ENCODE measurements at regions not wholly inside any gene's neighbourhood (a gene's known extent, or its start where the extent isn't known, plus 50 kb on each side); places are given as distances from the start of the nearest gene placed in this dataset.

DNA sequence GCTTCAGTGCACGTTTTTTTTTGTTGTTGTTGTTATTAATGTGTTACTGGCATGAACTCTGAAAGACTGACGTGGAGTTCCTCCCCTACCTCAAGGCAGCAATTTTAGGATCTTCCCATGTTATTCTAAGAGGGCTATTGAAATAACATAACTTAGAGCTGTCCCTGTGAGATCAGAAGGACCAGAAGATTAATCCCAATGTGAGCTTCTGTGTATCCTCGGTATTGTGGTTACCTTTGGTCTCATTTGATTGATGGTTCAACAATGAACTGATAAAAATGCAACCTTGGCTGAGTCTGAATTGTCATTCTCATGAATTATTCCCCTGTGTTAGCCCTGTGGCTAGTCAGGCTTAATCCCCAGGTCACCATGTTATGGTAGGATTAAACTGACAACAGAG is 394.1 kb downstream of the TRIB2 start:
- DNase-seq: no peak

DNA sequence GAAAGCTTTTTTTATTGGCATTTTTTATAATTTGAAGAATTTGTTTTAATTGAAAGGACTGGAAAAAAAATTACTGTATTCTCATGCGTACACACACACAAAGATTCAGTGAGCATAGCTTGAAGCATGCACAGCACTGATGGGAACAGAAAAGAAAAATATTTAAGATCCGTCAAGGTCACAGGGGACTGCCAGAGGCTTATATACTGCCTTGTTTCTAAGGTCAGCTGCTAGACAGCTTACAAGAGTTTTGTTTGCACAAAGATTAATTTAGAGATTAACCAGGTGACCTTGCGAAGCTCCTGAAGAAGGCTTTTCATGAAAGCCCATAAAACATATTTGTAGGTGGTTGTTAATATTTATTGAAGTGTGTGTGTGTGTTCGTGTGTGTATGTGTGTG is 396.3 kb downstream of the TRIB2 start:
- DNase-seq: no peak

DNA sequence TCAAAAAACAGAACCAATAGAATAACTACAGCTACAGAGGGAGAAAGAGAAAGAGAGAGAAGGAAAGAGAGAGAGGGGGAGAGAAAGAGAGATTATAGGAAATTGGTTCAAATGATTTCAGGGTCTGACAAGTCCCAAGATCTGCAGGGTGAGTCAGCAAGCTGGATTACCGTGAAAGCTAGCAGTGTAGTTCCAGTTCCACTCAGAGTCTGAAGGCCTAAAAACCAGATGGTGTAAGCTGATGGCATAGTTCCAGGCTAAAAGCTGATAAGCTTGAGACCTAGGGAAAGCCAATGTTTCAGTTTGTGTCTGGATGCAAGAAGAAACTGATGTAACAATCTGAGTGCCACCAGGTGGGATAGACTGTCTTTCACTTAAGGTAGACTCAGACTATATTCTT is 397.7 kb downstream of the TRIB2 start:
- no peak for DNase-seq

DNA sequence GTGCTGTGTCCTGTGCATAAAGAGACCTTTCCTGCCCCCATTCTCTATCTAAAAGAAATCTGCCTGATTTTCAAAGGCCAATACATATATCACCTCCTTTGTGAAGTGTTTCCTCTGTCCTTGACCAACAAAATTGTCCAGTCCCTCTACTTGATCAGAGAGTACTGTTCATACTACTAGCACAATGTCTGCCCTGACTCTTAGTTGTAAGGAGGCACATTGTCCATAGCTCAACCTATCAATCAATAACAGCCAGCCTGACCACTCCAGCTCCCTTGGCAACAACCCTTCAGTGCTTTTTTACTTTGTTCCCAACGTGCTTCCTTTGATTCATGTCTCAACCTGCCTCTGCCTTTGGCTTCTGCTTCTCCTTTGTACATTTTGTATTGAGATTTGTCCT is 398.9 kb downstream of the TRIB2 start:
- no peak for DNase-seq

DNA sequence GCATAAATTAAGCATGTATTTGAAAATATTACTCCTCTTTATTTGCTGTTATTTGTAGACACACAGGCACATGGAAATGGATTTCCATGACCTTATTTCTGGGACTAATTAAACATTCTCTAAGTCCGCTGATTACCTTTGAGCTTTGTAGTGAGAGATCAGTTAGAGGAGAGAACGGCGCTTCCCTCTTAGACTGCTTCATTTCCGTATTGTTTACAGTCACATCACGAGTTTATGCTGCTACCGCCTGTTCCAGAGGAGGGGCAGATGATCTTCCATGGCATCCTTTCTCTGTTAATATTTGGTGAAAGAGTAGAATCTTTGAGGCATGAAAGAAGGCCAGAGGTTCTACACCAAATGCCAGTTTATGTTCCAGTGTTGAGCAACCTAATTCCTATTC is 404.4 kb downstream of the TRIB2 start:
- DNase-seq: no peak

DNA sequence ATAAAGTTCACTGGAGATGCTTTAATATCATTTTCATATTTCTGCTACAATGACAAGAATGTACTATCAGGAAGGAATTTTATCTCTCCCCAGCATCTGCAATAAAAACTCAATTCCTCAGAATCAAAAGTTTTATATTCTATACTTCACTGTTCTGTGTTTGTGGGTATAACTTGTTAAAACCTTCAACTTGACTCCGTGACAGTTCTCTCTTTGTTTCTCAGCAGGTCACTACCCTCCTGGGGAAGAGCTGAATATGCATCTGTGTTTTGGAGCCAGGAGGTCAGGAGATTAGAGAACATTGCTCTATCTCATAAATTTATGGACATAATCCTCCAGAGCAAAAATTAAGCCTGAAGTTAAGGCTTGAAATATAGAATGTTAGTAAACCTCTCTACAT is 411.4 kb downstream of the TRIB2 start:
- no peak for DNase-seq

DNA sequence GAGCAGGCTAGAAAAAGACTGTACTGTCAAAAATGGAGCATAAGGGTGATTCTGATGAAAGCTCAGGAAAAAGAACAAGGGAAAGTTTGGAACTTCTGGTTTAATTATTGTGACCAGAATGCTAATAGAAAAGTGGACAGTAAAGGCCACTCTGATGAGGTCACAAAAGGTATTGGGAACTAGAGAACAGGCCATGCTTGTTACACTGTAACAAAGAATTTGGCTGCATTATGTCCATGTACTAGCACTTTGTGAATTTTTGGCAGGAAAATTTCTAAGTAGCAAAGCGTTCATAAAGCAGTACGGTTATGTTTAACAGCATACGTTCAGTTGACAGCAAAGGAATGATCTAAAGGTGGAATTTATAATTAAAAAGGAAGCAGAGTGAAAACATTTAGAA is 418.6 kb downstream of the TRIB2 start:
- DNase-seq: no peak

DNA sequence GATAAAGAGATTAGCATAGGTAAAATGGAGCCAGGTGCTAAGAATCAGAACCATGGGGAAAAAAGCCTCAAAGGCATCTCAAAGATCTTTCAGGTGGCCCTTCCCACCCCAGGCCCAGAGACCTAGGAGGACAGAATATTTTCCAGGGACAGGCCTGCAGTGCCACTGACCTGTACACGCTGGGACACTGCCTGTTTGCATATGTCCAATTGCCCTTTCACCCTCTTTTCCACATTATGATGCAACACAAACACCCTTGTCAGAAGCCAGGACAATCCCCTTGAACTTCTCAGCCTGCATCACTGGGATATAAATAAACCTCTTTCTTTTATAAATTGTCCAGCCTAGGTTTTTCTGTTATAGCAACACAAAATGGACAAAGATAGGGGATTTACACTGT is 419.1 kb downstream of the TRIB2 start:
- DNase-seq: no peak

DNA sequence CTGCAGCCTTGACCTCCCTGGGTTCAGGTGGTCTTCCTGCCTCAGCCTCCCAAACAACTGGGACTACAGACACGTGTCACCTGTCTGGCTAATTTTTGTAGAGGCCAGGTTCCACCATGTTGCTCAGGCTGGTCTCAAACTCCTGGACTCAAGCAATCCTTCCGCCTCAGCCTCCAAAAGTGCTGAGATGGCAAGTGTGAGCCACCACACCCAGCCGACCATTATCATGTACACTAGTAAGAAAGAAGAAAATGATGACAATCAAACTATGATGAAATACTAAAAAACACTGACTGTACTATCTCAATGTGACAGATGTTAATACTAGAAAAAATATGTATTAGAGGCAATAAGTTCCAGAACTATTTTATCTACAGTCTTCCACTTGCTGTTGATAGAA is 420.9 kb downstream of the TRIB2 start:
- DNase-seq: no peak

DNA sequence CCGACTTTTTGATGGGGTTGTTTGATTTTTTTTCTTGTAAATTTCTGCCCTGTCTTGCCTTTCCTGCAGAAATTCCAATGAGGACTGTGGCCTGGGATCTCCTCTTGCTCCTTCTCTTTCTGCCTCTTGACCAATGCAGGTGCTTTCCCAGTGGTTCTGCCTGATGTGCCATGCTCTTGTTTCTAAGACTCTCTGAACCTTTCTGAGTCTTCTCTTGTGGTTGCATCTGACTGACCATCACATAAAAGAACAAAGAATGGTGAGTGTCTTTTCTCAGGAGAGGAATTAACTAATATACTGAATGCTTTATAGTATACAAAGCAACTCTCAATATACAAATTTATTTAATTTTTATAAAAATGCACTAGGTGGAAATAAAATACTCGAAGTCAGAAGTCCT is 424.6 kb downstream of the TRIB2 start:
- DNase-seq: no peak

DNA sequence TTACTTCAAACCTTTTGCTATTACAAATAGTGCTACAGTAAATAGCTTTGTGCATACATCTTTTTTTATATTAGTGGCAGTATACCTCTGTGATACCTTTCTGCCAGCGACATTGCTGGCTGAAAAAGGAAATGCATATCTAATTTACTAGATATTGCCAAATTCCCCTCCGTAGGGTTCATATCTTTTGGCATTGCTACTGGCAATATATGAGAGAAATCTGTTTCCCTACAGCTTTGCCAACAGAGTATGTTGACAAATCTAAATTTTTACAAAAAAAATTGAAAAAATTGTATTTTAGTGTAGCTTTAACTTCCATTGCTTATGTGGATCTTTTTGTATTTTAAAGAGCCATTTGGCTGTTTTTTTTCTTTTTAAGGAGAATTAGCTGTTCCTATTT is 426.7 kb downstream of the TRIB2 start:
- no peak for DNase-seq

DNA sequence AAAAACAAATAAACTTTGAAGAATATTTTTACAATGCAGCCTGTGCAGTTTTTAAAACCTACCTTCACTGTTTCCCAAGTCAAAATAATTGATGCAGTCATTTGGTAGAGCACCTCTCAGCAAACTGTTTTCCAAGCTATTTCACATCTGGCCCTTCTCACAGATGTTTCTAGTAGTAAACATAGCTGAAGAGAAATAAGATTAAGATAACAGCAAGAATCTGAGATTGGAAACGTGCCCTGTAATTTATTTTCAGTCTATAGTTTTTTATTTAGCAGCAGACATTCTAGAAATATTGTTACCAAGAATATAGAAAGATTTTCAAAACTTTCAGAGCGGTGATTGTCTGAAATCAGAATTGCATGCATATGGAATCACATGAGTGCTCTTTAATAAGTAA is 440.2 kb downstream of the TRIB2 start:
- no peak for DNase-seq

DNA sequence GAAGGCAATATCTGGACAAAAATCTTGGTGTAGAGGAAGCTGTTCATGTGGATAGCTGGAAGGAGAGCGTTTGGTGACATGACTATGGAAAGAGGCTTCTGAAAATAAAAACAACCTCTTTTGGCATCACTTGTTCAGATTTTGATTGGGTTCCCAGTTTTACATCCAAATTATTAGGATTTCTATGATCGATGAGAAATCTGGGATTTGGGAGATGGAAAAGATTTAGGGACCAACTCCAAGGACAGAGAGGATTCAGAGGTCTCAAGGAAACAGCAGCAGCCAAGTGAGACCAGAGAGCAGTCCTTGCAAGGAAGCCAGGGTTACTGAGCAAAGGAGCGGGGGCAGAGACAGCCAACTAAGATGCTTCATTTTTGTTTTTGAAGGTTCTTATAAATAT is 441.7 kb downstream of the TRIB2 start:
- no peak for DNase-seq

DNA sequence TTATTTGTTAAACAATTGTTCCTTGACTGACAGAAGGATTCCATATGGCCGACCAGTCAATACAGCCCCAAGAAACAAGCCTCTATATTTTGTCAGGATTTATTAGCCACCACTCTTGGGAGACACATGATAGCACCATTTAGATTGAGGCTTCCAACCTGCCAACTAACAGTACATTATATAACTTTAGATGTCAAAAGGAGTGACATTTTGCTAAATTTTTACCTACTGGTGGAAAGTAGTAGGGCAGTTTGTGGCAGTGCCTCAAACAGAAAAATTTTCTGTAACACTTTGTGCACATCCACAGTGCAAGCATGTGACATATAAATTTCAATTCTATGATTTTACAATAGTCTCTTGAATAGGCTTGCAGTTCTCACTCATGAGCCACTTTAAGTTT is 464.0 kb downstream of the TRIB2 start:
- no peak for DNase-seq

DNA sequence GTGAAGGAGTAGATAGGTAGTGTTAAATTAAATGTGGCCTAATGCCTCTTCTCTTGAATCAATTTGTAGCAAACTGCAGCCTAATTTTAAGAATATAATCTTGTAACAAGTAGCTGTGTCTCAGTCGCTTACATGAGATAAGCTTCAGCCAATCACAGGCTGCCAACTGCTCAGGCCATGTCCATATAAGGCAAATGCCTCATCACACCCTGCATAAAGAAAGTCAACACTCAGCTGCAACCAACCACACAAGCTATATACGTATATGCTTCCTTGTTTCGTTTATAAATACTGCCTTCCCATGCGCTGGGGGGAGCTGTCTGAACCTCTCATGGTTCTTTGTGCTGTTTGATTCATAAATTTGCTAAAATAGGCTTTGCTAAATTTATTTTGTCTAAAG is 476.3 kb downstream of the TRIB2 start:
- DNase-seq: no peak

DNA sequence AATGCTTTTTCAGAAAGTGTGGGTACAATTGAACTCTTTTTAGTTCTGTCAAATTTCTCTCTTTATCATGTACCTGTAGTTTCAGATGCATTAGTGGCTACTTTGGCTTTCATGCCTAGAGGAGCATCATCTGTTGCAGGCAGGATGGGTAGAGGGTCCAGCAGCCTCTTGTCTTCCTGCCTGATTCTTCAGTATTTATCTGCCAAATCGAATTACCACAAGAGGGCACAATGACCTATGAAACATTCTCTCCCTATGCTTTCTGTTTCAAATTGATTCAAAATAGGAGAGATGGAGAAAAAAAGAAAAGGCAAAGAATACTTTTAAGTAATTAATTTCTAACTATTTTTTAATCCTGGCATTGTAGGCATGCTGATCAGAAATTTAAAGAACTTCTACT is 477.2 kb downstream of the TRIB2 start:
- no peak for DNase-seq

DNA sequence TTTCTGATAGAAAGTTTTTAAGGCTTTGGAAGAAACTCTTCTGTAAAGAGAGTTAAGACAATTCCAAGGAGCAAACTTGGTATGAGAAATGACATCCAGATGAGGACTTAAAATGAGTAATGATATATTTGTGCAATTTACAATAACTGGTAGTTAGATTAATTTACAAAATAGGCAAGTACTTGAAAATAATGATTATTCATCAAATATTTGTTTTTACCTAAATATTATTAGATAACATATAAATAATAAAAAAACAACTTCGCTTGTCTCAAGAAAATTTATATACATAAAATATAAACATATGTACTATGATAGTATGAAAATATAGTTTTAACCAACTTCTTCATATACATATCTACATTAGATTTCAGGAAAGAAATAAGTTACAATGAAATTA is 478.5 kb downstream of the TRIB2 start:
- DNase-seq: no peak

DNA sequence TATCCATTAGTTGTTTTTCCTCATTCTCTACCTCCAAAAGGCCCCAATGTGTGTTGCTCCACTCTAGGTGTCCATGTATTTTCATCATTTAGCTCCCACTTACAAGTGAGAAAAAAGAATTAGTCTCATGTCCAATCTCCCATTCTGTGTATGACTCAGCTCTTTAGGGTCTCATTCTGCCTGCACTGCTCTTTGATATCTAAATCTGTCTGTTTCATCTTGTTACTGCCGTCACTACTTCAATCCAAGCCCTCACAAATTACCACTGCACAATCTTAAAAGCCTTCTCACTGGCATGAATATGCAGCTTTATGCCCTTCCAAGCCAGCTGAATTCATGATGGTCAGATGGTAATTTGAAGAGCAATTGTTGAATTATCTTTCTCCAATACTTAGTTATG is 480.5 kb downstream of the TRIB2 start:
- no peak for DNase-seq

DNA sequence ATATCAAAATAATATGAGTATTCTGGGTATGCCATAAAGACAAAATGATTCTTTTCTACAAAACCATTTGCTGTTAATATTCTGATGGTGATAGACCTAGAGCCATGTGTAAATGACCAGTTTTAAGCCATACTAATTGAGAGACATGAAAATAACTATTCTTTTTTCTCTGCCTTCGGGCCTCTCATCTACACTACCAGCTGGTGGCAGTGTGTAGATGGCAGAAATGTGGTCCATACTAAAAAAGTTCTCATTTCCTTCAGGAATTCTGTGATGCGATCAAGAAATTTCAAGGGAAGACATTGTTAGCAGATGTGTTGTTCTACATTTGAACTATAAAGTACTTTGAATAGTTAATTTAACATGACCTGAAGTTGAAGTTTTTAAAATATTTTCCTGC is 485.2 kb downstream of the TRIB2 start:
- no peak for DNase-seq

DNA sequence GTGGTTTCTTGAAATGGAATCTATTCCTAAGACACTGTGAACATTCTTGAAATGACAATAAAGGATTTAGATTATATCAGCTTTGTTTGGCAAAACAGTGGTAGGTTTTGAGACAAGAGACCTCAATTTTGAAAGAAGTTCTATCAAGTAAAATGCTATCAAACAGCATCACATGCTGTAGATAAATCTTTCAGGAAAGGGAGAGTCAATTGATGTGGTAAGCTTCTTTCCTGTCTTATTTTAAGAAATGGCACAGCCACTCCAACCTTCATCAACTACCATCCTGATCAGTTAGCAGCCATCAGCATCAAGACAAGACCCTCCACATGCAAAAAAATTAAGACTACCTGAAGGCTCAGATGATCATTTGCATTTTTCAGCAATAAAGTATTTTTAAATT is 495.4 kb downstream of the TRIB2 start:
- no peak for DNase-seq

DNA sequence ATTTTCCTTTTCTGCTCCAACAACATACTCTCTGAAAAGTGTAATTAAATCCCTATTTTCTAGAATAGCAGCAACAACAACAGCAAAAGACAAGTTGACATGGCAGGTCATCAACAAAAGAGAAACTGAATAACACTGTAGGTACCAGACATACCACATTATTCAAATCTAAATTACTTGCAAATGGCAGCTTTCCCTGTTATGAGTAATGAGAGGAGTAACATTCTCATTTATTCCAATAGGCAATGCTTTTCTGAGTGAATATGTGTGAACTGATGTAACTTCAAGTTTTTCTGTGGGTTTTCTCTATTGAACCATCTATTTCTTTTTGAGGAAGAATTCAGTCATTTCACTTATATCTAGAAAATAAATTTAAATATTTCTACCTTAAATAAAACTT is 501.5 kb downstream of the TRIB2 start:
- DNase-seq: no peak

DNA sequence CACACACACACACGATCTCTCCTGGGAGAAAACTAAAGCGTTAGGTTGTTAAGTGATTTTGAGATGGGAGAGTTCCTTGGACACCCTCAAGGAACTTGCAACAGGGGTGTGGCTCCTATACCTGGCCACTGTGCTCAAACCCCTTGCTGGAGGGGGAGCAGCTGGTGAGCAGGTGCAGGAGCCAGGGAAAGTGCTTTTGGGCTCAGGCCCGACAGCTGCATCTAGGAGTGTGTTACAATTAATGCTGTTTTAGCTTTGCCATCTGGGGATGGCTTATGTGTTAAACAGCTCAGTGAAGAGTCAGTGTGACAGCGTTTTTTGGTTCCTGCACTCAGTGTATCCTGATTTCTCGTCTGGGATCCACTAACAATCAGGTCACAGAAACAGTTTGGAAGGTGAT is 510.8 kb downstream of the TRIB2 start:
- DNase-seq: no peak

DNA sequence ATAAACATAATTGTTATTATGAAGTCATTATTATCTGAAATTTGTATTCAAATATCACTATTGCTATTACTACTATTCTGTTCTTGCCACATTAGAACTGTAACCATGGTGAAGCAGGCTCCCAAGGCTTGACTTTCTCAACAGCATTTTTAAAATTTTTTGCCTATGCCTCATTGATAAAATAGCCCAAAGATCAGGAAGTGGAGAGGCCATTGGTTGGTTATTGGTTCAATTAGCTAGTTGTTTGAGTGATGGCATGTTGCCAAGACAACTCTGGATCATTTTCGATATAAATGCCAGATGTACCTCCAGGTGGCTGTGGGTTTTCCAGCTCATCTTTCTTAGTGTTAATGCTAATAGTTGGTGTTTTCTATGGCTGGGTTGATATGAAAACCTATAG is 513.5 kb downstream of the TRIB2 start:
- DNase-seq: no peak

DNA sequence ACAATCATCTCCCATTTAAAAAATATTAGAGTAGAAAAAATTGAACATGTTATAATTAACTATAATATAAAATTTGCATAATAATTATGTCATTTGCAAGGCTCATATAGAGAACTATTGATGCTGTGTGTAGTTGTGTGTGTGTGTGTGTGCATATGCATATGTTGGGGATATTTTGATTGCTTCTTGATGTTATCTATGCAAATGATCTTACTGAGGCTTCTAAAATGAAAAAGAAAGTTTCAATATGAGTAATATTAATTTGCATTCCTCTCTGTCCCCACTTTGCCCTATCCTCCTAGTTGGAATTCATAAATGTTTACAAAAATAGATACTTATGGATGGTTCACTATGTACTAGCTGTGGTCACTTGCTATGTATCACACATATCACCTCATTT is 523.3 kb downstream of the TRIB2 start:
- no peak for DNase-seq

DNA sequence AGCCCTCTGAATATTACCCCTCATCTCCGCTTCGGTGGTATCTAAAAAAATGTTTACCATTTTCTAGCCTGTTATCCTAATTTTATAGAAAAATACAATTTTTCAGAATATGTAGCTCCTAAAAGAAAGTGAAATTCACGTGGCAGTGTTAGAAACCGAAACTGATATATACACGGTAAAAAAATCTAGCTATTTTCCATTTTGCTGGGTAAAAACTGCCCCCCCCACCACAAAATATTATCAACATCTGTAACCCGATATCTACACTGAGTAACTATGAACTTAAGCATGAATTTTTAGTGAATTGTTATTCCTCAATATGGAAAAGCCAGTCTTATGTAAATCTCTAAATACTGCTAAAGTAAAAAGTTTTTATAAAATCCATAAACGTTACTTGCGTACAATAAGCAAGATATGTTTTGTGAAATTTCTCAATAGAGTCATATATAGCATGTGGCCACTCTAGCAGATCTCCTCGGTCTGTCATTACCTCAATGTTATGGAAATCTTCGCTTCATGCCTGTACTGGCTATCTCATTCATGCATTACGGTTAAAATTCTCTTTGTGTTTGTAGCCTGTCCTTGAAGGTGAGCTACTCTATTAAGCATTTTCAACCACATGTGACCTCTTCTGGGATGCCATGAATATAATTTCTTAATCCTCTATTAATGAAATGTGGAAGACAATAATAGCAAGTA is 524.2 kb downstream of the TRIB2 start:
- no peak for DNase-seq

DNA sequence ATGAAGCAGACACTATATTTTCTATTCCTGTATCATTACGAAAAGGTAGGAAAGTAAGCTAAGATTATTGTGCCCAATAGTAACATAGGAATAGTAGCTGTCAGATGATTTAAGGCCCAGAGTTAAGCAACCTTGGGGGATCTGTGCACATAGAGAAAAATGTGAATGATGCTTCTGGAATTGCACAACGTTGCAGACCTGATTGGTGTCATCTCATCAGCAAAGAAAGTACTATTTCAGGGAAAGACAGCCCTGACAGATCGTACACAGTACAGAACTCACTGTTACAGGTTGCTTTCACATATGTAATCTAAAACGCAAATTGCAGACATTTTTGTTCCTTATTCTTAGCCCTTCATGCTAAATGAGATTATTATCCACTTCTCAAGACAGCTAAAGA is 535.9 kb downstream of the TRIB2 start:
- DNase-seq: no peak

All from stimulated activated CD4-positive, alpha-beta T cell treated with anti-CD3 and anti-CD28 coated beads, Interleukin-15, amount 100 ng/mL, for 24 hours (primary cell).